Fibroblast of skin of right quadriceps (primary cell): ENCODE measurements at regions not wholly inside any gene's neighbourhood (a gene's known extent, or its start where the extent isn't known, plus 50 kb on each side); places are given as distances from the start of the nearest gene placed in this dataset.

Experiments
- DNase-seq: peaks from one replicate; pipeline ENCODE4 v3.0.0-alpha.2; 2013

- no peak for DNase-seq
Observed at GRCh38 chr16:63983401-63983800, 1138.5 kb downstream of the CDH11 start.

DNA sequence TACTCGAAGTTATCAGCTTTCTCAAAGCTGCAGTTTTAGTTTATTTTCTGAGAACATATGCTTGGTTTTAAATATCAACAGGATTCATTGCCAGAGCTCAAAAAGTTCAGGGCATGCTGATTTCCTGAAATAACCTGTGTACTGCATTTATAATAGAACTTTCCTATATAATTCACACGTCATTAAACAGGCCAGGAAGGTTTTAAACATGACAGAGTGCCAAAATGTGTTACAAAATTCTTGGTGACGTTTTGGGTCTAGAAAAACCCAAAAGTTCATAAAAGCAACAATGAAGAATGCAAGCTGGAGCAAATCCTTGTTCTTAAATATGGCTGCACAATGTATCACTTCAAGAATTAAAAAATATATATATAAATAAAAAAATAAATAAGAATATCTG lies 1139.1 kb downstream of the CDH11 start:
- no peak for DNase-seq

GRCh38 chr16:63982110-63982509 lies 1139.8 kb downstream of the CDH11 start:
- DNase-seq = no peak

GRCh38 chr16:63981639-63982038 lies 1140.2 kb downstream of the CDH11 start:
- no peak for DNase-seq

- no peak for DNase-seq
Observed at GRCh38 chr16:63980763-63981162, 1141.1 kb downstream of the CDH11 start.

GRCh38 chr16:63978240-63978639 lies 1143.6 kb downstream of the CDH11 start:
- no peak for DNase-seq

DNA sequence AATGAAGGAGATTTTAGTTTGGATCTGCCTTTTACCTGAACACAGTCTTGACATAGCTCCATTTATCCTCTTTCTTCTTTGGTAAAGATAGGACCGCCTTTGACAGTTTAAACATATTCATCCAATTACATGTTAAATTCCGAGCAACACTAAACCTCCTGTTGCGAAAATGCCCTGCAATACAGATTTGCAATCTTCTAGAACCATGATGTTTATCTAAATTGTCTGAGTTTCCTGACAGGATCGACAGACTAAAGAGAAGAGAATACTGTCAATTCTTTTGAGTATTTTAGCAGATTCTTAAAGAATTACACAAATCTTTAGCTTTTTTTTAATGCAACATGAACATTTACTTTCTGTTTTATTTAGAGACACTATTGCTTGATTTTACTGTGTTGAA lies 1145.5 kb downstream of the CDH11 start:
- DNase-seq = no peak

DNA sequence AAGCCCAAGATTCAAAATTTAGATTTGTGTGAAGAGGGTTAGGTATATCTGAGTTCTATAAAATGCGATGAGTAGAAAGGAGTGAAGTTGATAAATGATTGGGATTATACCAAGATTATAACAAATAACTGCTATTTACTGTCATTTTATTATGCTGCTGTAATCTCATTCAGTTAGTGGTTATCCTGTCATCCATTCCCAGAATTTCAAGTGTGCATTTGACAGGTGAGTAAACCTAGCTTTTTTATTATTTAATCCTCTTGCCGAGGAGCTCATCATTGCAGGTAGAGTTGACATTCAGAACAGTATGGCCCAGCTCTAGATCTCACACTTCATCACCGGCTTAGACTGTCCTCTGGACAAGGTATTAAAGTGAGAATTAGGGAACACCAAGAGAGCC lies 1146.2 kb downstream of the CDH11 start:
- no peak for DNase-seq

DNA sequence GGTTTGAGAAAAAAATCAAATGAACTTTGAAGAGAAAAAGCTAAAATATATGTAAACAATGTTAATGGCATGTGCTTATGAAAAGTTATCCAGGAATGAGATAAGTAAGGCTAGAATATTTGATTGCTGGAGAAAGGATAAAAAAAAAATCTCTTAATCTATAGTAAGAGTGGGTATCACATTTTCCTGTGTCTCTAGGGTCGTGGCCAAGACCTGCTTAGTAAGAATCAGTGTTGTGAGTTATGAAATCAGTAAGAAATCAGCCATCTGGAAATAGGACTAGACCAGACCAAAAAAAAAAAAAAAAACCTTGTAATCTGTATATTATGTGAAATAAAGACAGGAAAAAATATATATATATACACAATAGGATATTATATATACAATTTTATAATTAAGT lies 1153.9 kb downstream of the CDH11 start:
- no peak for DNase-seq

DNA sequence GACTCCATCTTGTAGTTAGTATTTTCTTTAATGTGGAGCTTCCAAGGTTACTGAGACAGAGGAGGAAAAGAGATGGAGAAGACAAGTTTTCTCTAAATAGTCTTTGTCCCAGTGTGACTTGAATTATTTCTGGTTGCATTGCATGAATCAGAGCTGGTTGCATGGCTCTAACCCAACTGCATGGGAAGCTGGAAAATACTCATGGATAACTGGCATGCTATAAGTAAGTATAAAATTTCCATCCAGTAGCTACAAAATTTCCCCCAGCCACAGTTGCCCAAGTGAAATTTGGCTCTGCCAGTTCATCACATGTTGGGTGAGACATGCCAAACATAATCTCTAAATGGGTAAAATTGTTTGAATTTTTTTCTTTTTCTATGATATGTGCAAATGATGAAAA lies 1161.5 kb downstream of the CDH11 start:
- DNase-seq = no peak

DNA sequence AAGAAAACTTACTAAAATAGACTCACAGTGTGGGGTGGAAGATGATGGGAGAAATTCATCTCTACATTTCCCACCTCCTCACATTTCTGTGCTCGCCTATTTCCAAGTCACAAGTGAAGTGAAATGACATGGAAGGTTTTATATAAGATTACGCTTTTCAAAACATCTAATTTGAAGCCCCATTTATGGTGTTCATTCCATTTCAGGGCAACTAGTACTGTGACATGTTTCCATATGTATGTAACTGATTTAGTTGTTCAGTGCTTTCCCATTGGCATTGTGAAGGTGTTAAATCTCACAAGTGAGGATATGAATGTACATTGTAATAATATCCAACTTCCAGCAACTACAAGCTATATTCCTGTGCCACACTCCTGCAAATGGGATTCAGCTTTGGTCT lies 1174.8 kb downstream of the CDH11 start:
- no peak for DNase-seq

DNA sequence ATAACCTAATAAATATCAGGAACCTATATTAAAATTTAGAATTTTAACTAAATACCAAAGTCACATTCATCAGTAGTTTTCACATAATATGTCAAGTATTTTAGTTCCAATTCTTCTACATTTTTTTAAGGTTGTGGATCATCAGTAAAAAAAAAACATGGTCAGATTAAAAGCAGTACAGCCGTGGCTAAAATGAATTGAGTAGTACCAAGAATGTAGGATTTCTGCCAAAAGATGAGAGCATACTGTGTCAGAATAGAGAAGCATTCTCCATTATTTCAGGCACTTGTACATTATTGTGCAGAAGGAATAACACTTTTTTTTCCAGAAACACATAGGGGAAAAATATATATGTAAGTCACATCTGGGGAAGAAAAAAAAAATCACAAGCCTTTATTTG lies 1176.1 kb downstream of the CDH11 start:
- DNase-seq = peak; percentile 50

DNA sequence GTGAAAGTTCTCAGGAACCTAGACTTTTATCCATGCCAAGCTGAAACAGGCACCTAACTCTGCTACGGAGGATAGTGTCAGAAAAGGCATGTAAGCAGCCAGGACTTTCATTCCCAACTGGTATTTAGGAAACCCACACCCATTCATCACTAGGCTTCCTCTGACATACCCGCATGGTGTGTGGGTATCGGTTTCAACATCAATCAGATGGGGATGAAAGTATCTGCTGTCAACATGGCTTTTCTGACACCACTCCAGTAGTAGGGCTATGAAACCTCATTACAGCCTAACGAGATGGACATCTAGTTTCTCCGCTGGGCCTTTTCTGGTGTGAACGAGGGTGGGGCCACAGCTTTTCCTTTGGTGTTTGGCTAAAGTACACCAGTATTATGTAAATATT lies 1178.3 kb downstream of the CDH11 start:
- peak; percentile 3 for DNase-seq

- DNase-seq = peak; percentile 79
Observed at GRCh38 chr16:63938661-63939060, 1183.2 kb downstream of the CDH11 start.

DNA sequence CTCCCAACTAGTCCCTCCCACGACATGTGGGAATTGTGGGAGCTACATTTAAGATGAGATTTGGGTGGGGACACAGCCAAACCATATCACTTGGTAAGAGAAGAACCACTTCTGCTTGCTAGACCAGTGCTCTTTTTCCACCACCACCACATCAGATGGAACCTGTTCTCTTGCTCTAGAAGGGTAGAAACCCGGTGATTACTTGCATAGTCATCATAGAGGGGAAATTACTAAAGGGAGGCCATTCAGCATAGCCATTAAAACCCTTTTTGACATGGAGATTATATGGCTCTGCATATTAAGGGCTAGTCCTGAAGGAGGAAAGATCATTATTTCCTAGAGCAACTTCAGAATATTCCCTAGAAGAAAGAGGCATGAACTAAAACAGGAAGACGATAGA lies 1188.0 kb downstream of the CDH11 start:
- DNase-seq = no peak

DNA sequence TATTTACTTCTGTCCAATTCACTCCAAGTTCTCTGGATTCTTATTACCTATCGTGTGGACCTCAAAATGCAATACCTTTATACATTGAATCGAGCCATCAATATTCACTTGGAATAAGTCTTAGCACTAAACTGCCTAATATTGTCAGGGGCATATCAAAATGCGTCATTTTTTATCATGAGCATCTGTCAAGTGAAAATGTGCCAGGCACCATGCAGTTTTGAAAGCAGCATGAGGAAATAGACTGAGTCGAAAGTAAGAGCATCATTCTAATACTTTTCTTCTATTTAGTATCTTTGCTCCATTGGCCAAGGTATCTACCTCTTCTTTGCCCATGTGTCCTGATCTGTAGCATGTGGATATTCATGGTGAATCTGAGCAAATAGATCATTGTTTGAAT lies 1193.4 kb downstream of the CDH11 start:
- DNase-seq = no peak

- no peak for DNase-seq
Observed at GRCh38 chr16:63925221-63925620, 1196.6 kb downstream of the CDH11 start.

- peak; percentile 87 for DNase-seq
Observed at GRCh38 chr16:63922560-63922959, 1199.3 kb downstream of the CDH11 start.

GRCh38 chr16:63921737-63922295 lies 1200.0 kb downstream of the CDH11 start:
- DNase-seq = peak; percentile 62

GRCh38 chr16:63913290-63913689 lies 1208.6 kb downstream of the CDH11 start:
- DNase-seq = no peak

GRCh38 chr16:63907251-63907650 lies 1214.6 kb downstream of the CDH11 start:
- no peak for DNase-seq

DNA sequence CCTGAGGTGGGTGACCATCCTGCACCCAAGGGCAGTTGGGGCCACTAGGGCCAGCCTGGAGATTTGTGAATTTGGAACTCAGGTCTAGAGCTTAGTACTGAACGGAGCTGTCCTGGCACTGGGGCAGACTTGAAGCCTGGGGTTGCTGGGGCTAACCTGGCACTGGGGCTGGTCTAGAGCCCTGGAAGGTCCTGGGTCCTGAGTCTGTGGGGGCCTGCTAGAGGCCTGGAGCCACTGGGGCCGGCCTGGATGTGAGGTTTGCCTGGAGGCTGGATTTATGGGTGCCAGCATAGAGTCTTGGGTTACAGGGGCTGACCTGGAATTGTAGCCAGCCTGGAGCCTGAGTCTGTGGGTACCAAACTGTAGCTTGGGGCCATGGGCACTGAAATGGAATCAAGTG lies 1216.9 kb downstream of the CDH11 start:
- no peak for DNase-seq

GRCh38 chr16:63904182-63904581 lies 1217.7 kb downstream of the CDH11 start:
- DNase-seq = no peak

DNA sequence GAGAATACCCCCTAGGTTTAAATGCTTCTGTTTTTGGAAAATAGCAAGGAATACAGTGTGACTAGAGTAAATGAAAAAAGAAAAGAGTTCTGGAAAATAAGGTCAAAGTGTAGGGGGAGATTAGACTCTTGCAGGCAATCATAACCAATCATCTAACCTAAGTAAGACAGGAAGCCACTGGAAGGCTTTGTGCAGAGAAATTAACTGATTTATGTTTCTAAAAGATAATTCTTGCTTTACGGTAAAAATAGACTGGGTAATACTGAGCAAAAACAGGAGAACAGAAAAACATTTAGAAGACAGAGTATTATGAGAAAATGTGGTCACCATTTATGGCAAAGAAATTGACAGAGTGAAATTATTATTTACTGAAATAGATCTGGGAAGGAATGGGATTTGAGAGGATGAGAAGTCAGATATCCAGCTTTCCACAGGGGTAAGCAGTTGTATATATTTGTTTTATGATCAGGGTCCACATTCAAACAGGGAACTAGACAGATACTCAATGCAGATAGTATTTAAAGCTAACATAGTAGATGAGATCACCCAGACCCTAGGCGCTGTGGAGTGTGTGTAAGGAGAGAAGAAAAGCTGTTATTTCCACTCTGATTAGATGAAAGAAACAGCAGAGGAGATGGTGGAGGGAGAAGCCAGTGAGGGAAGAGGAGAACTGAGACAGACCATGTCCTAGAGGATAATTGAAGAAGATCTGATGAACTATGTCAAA lies 1225.3 kb downstream of the CDH11 start:
- no peak for DNase-seq

- DNase-seq = no peak
Observed at GRCh38 chr16:63890723-63891122, 1231.1 kb downstream of the CDH11 start.
